ENCODE measurements at regions not wholly inside any gene's neighbourhood (a gene's known extent, or its start where the extent isn't known, plus 50 kb on each side); places are given as distances from the start of the nearest gene placed in this dataset.

DNA sequence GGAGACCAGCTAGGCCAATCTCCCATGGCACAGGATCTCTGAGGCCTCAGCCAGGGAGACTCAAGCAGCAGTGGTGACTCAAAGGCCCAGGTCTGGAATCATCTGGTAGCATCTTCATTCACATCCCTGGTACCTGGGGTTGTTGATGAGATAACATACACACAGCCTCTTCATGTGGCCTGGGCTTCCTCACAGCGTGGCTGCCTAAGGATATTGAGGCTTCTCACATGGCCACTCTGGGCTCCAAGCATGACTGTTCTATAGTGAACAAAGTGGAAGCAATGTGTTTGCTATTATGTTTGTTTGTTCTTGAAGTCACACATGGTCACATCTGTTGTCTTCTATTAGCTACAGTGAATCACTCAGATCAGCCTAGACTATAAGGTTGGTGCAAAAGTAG lies 584.1 kb downstream of the VRK1 start:
- TF ChIP-seq, protein P1, sequence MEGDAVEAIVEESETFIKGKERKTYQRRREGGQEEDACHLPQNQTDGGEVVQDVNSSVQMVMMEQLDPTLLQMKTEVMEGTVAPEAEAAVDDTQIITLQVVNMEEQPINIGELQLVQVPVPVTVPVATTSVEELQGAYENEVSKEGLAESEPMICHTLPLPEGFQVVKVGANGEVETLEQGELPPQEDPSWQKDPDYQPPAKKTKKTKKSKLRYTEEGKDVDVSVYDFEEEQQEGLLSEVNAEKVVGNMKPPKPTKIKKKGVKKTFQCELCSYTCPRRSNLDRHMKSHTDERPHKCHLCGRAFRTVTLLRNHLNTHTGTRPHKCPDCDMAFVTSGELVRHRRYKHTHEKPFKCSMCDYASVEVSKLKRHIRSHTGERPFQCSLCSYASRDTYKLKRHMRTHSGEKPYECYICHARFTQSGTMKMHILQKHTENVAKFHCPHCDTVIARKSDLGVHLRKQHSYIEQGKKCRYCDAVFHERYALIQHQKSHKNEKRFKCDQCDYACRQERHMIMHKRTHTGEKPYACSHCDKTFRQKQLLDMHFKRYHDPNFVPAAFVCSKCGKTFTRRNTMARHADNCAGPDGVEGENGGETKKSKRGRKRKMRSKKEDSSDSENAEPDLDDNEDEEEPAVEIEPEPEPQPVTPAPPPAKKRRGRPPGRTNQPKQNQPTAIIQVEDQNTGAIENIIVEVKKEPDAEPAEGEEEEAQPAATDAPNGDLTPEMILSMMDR (conservative IDR thresholded peaks at IDR 0.05 in 1 of 2, IDR thresholded peaks at IDR 0.05 in 1 of 2; ENCODE audit: extremely low read depth in 1 of 2, insufficient read depth in 1 of 2, low read depth in 1 of 2, low read length in 2 of 2): no peak
- no peak for TF ChIP-seq EZH2 (IDR thresholded peaks at IDR 0.05; ENCODE audit: borderline replicate concordance, low read length)

Data from mammary epithelial cell (primary cell).